Natural killer cell treated with Interleukin-12 subunit alpha and Interleukin-12 subunit beta and Interleukin-15 and Interleukin-18, amount 100 ng/mL, for 72 hours (primary cell): ENCODE measurements at regions not wholly inside any gene's neighbourhood (a gene's known extent, or its start where the extent isn't known, plus 50 kb on each side); places are given as distances from the start of the nearest gene placed in this dataset.
A peak's percentile ranks its signal among the peaks of the same experiment; 100 is the strongest.
"Not testable (repeated sequence)": the region's sequence is repeated elsewhere in the genome, so short reads cannot be mapped to it uniquely, and the experiment has no call there.

ENCODE experiments used
- ATAC-seq, 2 donors: fragments of 150-1000 bp; cut with Tn5 transposase in 1 of 2; sonication (Bioruptor Pico), chemical (Tn5 transposase) in 1 of 2; 2 replicates each; pipeline ENCODE4 v1.10.0; 2021
- DNase-seq: peaks from one replicate; pipeline ENCODE4 v3.0.0; 2022; ENCODE audit warnings: low spot score
- H3K27ac Mint-ChIP-seq, 2 donors: 1 replicate in 1 of 2; 2 replicates in 1 of 2; pipeline ENCODE4 v1.8.0; 2022; ENCODE audit warnings: mixed read lengths in 2 of 2, mild to moderate bottlenecking in 1 of 2, moderate library complexity in 1 of 2
- H3K27me3 Mint-ChIP-seq, 2 donors: 1 replicate in 1 of 2; 2 replicates in 1 of 2; pipeline ENCODE4 v1.8.0; 2022; ENCODE audit warnings: mixed read lengths in 2 of 2
- H3K36me3 Mint-ChIP-seq: one replicate; pipeline ENCODE4 v1.8.0; 2022; ENCODE audit warnings: mixed read lengths
- H3K4me1 Mint-ChIP-seq, 2 donors: 1 replicate in 1 of 2; 2 replicates in 1 of 2; pipeline ENCODE4 v1.8.0; 2022; ENCODE audit warnings: low read depth in 2 of 2, mixed read lengths in 2 of 2, mild to moderate bottlenecking in 1 of 2
- H3K4me3 Mint-ChIP-seq: one replicate; pipeline ENCODE4 v1.8.0; 2022; ENCODE audit warnings: mixed read lengths
- H3K9me3 Mint-ChIP-seq: 2 replicates; pipeline ENCODE4 v1.8.0; 2022; ENCODE audit warnings: mixed read lengths

- DNase-seq (no peak), ATAC-seq (no peak)
- peaks cover 27 to 34% of the 10 kb centered on the region in 2 donors for H3K4me1 Mint-ChIP-seq
Measured at GRCh38 chr2:8611700-8612099, 70.2 kb upstream of the ID2 start.

GRCh38 chr2:8612734-8613179 lies 69.1 kb upstream of the ID2 start:
- Mint-ChIP-seq H3K27ac (no peak overlapping the region), H3K9me3 (no peaks in the 10 kb centered on the region), H3K4me3 (no peak overlapping the region), H3K27me3 (peaks cover 0 to 5% of the 10 kb centered on the region in 2 donors), H3K4me1 (peaks cover 17 to 26% of the 10 kb centered on the region in 2 donors), H3K36me3 (peaks cover 6% of the 10 kb centered on the region)
- ATAC-seq (no peak), DNase-seq (no peak)

More at GRCh38 chr2:8611700-8612099, 70.2 kb upstream of the ID2 start:
- H3K9me3 Mint-ChIP-seq = no peaks in the 10 kb centered on the region
- peaks cover 6% of the 10 kb centered on the region for H3K36me3 Mint-ChIP-seq
- peaks cover 0 to 5% of the 10 kb centered on the region in 2 donors for H3K27me3 Mint-ChIP-seq
- H3K27ac Mint-ChIP-seq = no peak overlapping the region
- no peak overlapping the region for H3K4me3 Mint-ChIP-seq

- not testable (repeated sequence) for DNase-seq, H3K4me3 Mint-ChIP-seq, H3K9me3 Mint-ChIP-seq, H3K27ac Mint-ChIP-seq, ATAC-seq, H3K27me3 Mint-ChIP-seq, H3K36me3 Mint-ChIP-seq
- H3K4me1 Mint-ChIP-seq = peaks cover 10 to 22% of the 10 kb centered on the region in 2 donors
Measured at GRCh38 chr2:8613207-8613999, 68.5 kb upstream of the ID2 start.

- peak overlapping the region in 1 of 2 donors; percentile 26 for H3K27ac Mint-ChIP-seq
Measured at GRCh38 chr2:8614646-8615045, 67.2 kb upstream of the ID2 start.

GRCh38 chr2:8615252-8615575 lies 66.6 kb upstream of the ID2 start:
- DNase-seq = no peak

More at GRCh38 chr2:8614646-8615045, 67.2 kb upstream of the ID2 start:
- Mint-ChIP-seq H3K4me3 (no peak overlapping the region), H3K9me3 (no peaks in the 10 kb centered on the region), H3K27me3 (peaks cover 1 to 5% of the 10 kb centered on the region in 2 donors), H3K4me1 (peaks cover 0 to 11% of the 10 kb centered on the region in 2 donors), H3K36me3 (peaks cover 6% of the 10 kb centered on the region)
- ATAC-seq (no peak), DNase-seq (no peak)

GRCh38 chr2:8615576-8616281 lies 66.1 kb upstream of the ID2 start:
- no peaks in the 10 kb centered on the region for H3K9me3 Mint-ChIP-seq
- H3K4me1 Mint-ChIP-seq = peaks cover 0 to 11% of the 10 kb centered on the region in 2 donors
- peaks cover 3% of the 10 kb centered on the region for H3K36me3 Mint-ChIP-seq
- DNase-seq (no peak), ATAC-seq (no peak)
- H3K27ac Mint-ChIP-seq = no peak overlapping the region
- H3K4me3 Mint-ChIP-seq = no peak overlapping the region
- peaks cover 10% of the 10 kb centered on the region in 2 donors for H3K27me3 Mint-ChIP-seq

More at GRCh38 chr2:8615252-8615575, 66.6 kb upstream of the ID2 start:
- Mint-ChIP-seq H3K4me1 (peaks cover 0 to 11% of the 10 kb centered on the region in 2 donors), H3K36me3 (peaks cover 6% of the 10 kb centered on the region), H3K9me3 (no peaks in the 10 kb centered on the region), H3K27ac (peak overlapping the region in 1 of 2 donors; percentile 26), H3K27me3 (peaks cover 7 to 10% of the 10 kb centered on the region in 2 donors), H3K4me3 (no peak overlapping the region)
- ATAC-seq = no peak

GRCh38 chr2:8617048-8617447 lies 64.8 kb upstream of the ID2 start:
- no peaks in the 10 kb centered on the region for H3K9me3 Mint-ChIP-seq
- no peaks in the 10 kb centered on the region for H3K36me3 Mint-ChIP-seq
- DNase-seq = no peak
- H3K4me3 Mint-ChIP-seq = no peak overlapping the region
- no peak overlapping the region for H3K27ac Mint-ChIP-seq
- H3K4me1 Mint-ChIP-seq = peaks cover 0 to 9% of the 10 kb centered on the region in 2 donors
- no peak for ATAC-seq
- H3K27me3 Mint-ChIP-seq = peaks cover 10% of the 10 kb centered on the region in 2 donors

GRCh38 chr2:8617590-8617989 lies 64.3 kb upstream of the ID2 start:
- Mint-ChIP-seq H3K4me1 (peaks cover 0 to 7% of the 10 kb centered on the region in 2 donors), H3K36me3 (no peaks in the 10 kb centered on the region), H3K4me3 (no peak overlapping the region), H3K27me3 (peaks cover 10% of the 10 kb centered on the region in 2 donors), H3K27ac (no peak overlapping the region), H3K9me3 (no peaks in the 10 kb centered on the region)
- DNase-seq (peak; percentile 32), ATAC-seq (no peak)

GRCh38 chr2:8619071-8619470 lies 62.8 kb upstream of the ID2 start:
- no peaks in the 10 kb centered on the region for H3K36me3 Mint-ChIP-seq

GRCh38 chr2:8620611-8621382 lies 61.1 kb upstream of the ID2 start:
- Mint-ChIP-seq H3K27ac (no peak overlapping the region), H3K4me3 (no peak overlapping the region), H3K4me1 (peaks cover 0 to 5% of the 10 kb centered on the region in 2 donors), H3K9me3 (no peaks in the 10 kb centered on the region), H3K36me3 (no peaks in the 10 kb centered on the region), H3K27me3 (peaks cover 5 to 17% of the 10 kb centered on the region in 2 donors)
- DNase-seq (peak; percentile 8), ATAC-seq (no peak)

More at GRCh38 chr2:8619071-8619470, 62.8 kb upstream of the ID2 start:
- peaks cover 10 to 17% of the 10 kb centered on the region in 2 donors for H3K27me3 Mint-ChIP-seq
- H3K9me3 Mint-ChIP-seq = no peaks in the 10 kb centered on the region
- H3K4me1 Mint-ChIP-seq = peaks cover 0 to 7% of the 10 kb centered on the region in 2 donors
- ATAC-seq (no peak), DNase-seq (no peak)
- H3K27ac Mint-ChIP-seq = no peak overlapping the region
- no peak overlapping the region for H3K4me3 Mint-ChIP-seq

GRCh38 chr2:8622199-8622911 lies 59.5 kb upstream of the ID2 start:
- no peaks in the 10 kb centered on the region for H3K9me3 Mint-ChIP-seq
- ATAC-seq (no peak), DNase-seq (no peak)
- no peaks in the 10 kb centered on the region for H3K36me3 Mint-ChIP-seq
- H3K27me3 Mint-ChIP-seq = peaks cover 5 to 17% of the 10 kb centered on the region in 2 donors
- peaks cover 7 to 11% of the 10 kb centered on the region in 2 donors for H3K4me1 Mint-ChIP-seq
- H3K4me3 Mint-ChIP-seq = no peak overlapping the region
- peak overlapping the region in 1 of 2 donors; percentile 30 for H3K27ac Mint-ChIP-seq

GRCh38 chr2:8622924-8623465 lies 58.9 kb upstream of the ID2 start:
- ATAC-seq (no peak), DNase-seq (peak; percentile 42)
- Mint-ChIP-seq H3K27ac (peak overlapping the region in 1 of 2 donors; percentile 13), H3K4me3 (no peak overlapping the region), H3K27me3 (peaks cover 5 to 17% of the 10 kb centered on the region in 2 donors), H3K9me3 (no peaks in the 10 kb centered on the region), H3K4me1 (peaks cover 7 to 11% of the 10 kb centered on the region in 2 donors), H3K36me3 (no peaks in the 10 kb centered on the region)

- Mint-ChIP-seq H3K4me3 (no peak overlapping the region), H3K9me3 (no peaks in the 10 kb centered on the region), H3K27me3 (peaks cover 5 to 17% of the 10 kb centered on the region in 2 donors), H3K36me3 (no peaks in the 10 kb centered on the region), H3K27ac (no peak overlapping the region), H3K4me1 (peaks cover 7 to 13% of the 10 kb centered on the region in 2 donors)
- ATAC-seq = no peak
- no peak for DNase-seq
Measured at GRCh38 chr2:8623576-8623957, 58.3 kb upstream of the ID2 start.
